Activated CD8-positive, alpha-beta memory T cell treated with anti-CD3 and anti-CD28 coated beads for 4 hours (primary cell): ENCODE measurements at regions not wholly inside any gene's neighbourhood (a gene's known extent, or its start where the extent isn't known, plus 50 kb on each side); places are given as distances from the start of the nearest gene placed in this dataset.
"Not testable (repeated sequence)": the region's sequence is repeated elsewhere in the genome, so short reads cannot be mapped to it uniquely, and the experiment has no call there.

Experiments used
- DNase-seq, 2 donors: peaks; one replicate each; pipeline ENCODE4 v3.0.0-alpha.2; 2020; ENCODE audit warnings: low read depth in 2 of 2

DNA sequence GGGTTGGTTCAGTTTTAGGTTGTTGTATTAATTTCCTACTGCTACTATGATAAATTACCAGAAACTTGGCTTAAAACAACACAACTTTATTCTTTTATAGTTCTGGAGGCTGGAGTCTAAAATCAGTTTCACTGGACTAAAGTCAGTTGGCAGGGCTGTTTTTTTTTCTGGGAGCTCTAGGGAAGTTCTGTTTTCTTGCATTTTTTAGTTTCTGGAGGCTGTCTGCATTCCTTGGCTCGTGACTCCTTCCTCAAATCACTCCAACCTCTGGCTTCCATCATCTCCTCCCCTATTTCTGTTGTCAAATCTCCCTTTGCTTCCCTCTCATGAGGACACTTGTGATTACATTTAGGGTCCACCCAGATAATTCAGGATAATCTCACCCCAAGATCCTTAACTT lies 51.3 kb upstream of the SUB1 start:
- no peak for DNase-seq

DNA sequence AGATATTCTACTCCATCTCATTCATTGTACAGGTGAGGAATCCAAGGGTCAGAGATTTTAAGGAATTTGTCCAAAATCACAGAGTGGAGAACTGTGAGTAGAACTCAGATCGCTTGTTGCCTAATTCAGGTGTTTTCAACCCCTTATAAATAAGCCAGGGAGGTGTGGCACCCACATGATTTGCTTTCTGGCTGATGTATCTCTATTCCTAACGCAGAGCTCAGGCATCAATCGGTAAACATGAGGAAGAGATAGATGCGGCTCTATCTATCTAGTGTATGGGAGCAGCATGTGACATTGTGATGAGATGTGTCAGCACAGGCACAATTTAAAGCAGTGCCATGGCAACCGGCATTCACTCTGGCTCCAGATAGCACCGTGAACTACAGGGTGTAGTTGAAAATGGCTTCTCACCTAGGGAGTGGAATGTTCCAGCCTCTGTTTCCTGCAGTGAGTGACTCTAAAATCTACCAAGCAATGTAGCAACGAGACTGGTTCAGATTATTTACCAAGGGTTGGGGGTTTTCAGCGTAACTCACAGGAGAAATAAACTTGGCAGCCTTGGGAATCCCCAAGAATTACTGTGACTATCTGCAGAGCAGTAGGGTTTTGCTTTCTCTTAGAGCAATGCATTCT lies 53.4 kb upstream of the SUB1 start:
- DNase-seq = no peak

DNA sequence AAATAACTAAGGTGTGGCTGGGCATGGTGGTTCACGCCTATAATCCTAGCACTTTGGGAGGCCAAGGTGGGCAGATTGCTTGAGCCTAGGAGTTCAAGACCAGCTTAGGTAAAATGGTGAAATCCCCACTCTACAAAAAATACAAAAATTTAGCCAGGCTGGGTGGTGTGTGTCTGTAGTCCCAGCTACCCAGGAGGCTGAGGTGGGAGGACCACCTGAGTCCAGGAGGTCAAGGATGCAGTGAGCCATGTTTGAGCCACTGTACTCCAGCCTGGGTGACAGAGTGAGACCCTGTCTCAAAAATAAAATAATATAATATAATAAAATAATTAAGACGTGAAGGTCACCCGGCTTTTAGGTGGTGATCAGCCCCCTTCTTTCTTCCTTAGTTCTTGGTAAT lies 58.0 kb upstream of the SUB1 start:
- DNase-seq = not testable (repeated sequence)

DNA sequence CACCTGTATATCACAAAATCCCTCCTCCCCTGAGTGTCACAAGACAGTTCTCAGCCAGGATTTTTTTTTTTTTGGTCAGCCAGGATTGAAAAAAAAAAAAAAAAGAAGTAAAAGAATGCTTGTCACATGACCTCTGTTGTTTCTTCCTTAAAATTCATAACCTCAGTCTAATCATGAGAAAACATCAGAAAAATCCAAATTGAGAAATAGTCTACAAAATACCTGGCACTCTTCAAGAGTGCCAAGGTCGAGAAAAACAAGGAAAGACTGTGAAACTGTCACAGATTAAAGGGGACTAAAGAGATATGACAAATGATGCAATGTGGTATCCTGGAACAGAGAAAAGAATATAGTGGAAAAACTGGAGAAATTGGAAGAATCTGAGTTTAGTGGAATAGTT lies 58.5 kb upstream of the SUB1 start:
- DNase-seq = no peak

DNA sequence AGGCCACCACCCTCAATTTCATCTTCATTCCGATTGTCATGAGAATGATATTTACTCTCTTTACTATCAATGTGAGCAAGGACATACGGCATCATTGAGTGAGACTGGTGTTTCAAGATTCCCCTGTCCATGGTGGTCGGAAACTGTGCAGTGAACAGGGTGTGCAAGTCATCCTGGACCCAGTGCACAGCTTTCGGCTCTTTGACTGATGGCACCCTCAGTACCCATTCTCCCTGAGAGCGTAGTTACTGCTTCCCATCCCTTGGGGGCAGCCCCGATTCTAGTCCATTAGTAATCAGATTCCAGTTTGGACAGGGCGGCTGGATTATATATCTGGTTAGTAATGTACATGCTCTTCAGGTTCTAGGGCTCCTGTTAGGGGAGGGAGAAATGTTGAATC lies 61.7 kb upstream of the SUB1 start:
- no peak for DNase-seq

DNA sequence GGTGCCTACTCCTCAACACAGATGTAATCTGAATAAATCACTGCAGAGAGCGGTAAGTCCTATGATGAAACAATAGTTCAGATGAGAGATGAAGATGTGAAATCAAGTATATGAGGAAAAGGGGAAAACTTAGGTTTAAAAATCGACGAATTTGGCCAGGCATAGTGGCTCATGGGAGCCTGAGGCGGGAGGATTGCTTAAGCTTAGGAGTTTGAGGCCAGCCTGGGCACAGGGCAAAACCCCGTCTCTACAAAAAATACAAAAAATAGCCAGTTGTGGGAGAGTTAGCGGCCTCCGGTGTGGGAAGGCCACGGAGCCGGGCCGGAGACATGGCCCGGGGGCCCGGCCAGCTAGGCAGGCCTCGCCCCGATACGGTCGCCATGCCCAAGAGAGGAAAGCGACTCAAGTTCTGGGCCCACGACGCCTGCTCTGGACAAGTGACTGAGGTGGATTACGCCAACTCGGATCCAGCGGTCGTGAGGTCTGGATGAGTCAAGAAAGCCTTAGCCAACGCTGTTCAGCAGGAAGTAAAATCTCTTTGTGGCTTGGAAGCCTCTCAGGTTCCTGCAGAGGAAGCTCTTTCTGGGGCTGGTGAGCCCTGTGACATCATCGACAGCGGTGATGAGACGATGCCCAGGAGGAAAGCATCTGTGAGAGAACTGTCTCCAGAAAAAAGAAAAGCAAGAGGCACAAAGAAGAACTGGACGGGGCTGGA lies 62.8 kb upstream of the SUB1 start:
- no peak for DNase-seq

DNA sequence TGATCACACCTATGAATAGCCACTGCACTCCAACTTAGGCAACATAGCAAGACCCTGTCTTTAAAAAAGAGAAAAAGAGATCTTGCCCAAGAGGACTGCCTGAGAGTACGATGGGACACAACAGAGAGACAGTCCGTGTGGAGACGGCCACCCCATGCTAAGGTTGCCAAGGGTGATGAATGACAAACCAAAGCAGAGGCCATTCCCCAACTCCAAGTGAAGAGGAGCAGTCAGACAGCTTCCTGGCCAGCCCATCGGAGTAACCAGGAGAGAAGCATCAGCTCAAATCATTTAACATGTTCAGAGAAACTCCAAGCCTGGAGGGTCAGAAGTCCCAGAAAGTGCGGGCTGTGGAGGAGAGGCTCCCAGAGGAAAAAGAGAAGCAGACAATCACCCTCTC lies 63.9 kb upstream of the SUB1 start:
- no peak for DNase-seq

DNA sequence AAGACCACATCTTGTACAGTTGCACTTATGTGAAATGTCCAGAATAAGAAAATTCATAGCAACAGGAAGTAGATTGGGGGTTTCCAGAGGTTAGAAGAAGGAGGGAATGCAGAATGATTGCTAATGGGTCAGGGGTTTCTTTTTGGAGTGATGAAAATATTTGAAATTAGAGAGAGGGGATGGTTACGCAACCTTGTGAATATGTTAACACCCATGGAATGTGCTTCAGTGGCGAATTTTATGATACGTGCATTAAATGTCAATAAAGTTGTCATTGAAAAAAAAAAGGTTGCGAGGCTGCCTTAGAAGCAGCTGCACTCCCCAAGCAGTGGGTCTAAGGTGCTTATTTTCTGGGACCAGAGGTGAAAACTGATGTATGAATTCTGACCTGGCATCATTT lies 64.4 kb upstream of the SUB1 start:
- DNase-seq = no peak

DNA sequence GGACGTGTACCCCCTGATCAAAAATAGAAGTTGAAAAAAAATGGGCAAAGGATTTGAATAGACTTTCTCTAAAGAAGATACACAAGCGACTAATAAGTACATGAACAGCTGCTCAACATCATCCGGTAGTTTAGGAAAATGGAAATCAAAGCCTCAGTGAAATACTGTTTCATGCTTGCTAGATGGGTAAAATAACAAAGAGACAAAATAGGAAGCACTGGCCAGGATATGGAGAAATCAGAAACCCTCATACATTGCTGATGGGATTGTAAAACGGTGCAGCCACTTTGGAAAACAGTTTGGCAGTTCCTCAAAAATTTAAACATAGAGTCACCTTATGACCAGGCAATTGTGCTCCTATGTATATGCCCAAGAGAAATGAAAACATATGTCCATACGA lies 65.0 kb upstream of the SUB1 start:
- DNase-seq = no peak

DNA sequence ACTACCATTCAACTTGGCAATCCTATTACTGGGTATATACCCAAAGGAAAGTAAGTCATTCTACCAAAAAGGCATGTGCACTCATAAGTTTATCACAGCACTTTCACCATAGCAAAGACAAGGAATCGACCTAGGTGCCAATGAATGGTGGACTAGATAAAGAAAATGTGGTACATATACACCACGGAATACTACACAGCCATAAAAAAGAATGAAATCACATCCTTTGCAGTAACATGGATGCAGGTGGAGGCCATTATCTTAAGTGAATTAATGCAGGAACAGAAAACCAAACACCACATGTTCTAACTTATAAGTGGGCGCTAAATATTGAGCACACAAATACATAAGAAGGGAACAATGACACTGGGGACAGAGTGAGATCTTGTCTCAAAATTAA lies 65.8 kb upstream of the SUB1 start:
- DNase-seq = no peak

DNA sequence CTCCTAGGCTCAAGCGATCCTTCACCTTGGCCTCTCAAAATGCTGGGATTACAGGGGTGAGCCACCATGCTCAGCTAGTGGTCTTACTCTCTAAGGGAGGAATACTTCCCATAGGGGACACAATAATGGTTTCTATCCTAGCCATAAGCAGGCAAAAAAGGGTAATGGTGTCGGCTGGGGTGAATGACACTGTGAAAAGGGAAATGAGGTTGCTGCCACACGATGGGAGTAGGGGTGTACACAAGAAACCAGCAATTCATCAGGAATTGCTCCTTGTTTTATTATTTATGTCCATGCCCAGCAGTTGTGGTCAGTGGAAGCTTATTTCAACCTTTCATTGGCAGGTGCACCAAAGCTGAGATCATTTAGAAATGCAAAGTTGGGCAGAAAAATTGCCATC lies 70.3 kb upstream of the ZFR start:
- no peak for DNase-seq

DNA sequence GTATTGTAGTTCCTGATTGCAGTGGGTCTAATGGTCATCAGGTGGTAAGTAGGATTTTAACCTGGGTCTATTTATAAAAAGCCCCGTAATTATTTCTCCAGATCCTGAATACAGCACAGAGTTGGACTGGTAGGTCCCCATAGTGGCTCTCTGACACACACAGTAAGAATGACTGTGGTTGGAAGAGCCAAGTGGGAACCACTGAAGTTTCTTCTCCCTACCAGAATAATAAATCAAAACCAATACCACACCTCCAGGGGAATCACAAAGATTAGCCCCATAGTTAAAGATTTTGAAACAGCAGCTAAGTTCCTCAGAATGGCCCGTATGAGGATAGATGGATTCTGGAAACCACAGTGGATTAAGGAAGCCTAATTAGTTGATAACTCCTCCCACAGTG lies 68.4 kb upstream of the ZFR start:
- DNase-seq = no peak

DNA sequence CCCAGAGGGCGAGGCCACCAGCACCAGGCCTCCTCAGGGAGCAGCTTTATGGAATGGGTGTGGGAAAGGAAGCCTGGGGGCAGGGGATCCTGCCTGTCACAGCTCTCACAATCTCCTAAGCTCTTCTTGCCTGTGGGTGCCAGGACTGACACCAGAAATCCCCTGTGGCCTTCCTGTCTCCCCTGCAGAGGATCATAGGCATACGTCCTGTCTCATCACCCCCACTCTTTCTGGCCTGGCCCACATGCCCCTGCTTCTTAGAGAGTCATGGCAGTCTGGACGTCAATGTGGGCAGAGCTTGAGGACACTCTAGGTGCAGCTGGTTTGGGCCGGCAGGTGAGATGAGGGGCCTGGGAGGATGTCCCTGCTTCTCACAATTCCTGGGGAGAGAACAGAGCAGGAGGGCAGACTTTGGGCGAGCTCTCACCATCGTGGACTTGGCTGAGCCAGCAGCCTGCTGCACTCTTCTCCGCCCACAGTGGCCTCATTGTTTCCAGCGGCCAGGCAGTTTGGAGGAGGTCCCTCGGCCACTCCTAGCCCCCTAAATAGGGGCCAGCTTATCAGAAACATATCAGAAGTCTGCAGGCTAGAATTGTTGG lies 67.3 kb upstream of the ZFR start:
- no peak for DNase-seq

DNA sequence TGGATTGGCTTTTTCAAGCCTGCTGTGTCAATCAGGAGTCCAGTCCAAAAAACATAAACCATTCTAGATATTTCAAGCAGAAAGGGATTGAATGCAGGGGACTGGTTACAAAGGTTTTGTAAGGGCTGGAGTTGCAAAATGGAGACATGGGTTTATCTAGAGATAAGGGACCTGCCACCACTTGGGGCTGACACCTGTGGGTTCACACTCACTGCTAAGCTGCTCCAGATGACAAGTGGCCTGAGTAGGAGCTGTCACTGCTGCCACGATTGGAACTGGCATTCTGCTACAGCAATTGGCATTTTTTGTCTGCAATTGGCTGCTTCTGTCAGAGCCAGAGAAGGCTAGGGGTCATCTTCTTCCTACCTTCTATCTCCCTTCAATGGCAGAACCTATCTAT lies 66.3 kb upstream of the ZFR start:
- DNase-seq = no peak

DNA sequence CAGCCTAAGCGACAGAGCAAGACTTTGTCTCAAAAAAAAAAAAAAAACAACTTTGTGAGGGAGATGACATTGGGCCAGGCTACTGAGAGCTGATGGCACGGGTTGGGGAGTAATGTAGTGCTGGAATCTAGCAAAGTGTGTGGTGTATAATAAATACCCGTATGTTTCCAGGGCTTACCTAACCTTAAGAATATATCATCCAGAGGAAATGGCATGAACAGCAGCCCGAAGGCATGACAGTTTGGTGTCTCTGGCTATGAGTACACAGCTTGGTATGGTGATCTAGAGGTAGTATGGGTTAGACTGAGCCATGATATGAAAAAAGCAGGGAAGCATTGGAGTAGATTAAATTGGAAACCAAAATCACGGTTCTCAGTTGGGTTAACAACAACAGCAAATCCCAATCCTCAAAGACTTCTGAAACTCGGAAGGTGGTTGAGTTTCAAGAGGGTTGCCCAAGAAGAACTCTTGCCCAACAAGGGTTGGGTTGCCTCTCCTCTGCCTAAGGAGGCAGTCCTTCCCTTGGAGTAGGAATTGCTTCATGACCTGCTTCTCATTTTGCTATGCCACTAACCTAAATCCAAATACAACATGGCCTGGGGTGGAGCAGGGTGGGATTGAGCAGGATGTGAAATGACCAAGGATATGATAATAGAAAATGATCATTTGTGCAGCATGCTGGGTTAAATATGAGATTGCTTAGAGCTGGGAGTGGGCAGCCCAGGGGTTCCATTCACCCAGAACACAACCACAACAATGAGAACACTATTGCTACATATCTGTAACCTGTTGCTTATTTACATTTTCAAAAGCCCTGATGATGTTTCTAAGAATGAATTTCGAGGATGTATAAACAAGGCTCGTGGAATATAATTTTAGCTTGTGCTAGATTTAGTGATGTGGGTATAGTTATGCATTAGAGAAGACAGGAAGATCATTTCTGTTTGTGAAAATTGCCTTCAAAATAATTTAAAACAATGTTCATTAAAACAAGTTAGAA lies 64.6 kb upstream of the ZFR start:
- DNase-seq = no peak

DNA sequence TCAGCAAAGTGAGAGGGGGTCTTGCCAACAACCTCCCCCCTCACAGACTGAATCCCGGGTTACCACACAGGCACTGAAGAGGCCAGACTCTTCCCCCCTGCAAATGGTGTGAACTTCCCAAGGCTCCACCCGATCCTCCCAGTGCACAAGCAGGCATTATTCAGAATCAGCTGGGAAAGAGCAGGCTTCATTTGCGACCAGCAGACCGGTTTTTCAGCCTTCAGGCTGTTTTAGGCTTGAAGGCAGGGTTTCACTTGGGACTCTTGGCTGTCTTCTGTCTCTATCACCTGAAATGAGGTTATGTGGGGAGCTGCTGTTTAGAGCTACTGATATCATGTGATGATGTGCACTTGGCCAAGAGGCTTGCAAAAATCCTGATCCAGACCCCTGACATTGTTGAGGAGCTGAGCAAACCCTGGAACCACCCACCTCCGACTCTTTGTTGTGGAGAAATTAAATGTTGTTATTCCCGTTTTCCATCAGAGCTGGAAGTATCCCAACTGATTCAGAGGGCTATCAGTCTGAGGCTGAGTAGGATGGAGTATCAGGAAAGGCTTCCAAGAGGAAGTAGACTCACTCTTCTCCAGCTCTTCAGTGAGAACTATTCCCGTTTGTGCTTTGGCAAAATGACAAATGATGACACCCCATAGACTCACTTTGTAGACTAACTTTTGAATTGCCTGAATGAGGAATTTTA lies 63.3 kb upstream of the ZFR start:
- no peak for DNase-seq

DNA sequence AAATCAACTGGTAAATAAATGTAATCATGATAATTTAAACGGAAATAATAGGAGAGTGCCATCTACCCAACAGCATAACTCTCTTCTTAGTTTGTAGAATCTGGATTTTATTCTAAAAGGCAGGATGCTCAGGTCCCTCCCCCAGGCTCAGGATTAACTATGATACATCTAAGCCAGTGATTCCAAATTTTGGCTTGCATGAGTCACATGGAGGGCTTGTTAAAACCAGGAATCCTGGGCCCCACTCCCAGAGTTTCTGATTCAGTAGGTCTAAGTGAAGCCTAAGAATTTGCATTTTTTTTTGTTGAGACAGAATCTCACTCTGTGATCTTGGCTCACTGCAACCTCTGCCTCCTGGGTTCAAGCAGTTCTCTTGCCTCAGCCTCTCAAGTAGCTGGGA lies 62.3 kb upstream of the ZFR start:
- DNase-seq = no peak

DNA sequence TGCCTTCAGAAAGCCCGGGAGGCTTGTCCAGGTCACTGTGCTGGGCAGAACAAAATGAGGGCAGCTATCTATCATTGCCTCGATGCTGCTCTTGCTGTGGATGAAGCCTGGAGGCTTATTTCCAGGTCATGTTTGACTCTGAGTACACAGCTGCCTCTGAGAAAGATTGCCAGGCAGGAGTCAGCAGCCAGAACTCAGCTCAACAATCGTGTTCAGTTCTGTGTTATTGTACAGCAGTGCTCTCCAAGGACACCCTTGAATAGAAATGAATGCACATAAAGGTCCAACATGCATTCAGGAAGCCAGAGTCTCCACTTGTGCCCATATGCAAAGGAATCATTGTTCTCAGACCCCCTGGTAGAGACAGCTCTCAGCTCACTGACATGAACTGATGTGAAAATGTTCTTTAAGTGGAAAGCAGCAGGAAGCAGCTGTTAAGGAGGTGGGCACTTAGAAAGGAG lies 61.7 kb upstream of the ZFR start:
- no peak for DNase-seq

DNA sequence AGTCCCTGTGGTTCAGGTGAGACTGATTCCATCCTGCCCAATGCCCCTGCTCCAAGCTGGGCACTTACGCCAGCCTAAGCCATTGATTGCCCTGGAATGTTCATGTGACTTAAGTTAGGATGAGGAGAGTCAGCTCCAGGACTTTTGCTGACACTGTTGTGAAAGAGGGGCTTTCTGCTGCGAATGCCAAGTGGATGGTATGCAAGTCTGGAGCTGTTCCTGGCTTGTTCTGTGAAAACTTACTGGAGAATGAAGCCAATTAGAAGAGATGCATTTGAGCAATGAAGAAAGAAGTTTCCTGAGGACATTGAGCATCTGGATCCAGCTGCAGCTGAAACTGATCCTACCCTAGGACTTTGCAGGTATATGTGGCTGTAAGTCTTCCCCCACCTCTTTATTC lies 61.2 kb upstream of the ZFR start:
- DNase-seq = no peak

DNA sequence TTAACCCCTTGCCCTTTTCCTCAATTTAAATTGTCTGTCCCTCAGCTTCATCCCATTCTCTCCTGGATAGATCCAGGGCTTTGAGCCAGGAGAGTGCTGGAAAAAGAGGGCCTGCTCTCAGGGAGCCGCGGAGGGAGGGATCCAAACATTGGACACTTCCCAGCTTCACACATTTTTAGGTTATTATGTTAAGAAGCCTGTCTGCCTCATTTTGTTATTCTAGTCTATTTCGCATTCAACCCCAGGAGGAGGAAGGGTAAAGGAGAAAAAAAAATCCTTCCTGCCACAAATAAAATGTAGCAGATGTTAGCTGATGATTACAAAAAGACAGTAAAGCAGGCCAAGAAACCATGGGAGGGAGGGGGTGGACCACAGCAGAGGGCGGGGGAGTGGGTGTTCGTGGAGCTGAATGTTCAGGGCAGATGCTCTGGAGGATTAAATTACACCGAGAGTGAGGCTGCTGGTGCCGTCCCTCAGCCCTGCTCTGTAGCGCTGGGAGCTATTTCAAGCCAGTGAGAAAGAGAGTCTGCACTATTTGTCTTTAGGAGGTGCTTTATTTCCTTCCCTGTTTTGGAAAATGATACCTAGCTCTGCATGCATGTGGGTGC lies 60.6 kb upstream of the ZFR start:
- no peak for DNase-seq

DNA sequence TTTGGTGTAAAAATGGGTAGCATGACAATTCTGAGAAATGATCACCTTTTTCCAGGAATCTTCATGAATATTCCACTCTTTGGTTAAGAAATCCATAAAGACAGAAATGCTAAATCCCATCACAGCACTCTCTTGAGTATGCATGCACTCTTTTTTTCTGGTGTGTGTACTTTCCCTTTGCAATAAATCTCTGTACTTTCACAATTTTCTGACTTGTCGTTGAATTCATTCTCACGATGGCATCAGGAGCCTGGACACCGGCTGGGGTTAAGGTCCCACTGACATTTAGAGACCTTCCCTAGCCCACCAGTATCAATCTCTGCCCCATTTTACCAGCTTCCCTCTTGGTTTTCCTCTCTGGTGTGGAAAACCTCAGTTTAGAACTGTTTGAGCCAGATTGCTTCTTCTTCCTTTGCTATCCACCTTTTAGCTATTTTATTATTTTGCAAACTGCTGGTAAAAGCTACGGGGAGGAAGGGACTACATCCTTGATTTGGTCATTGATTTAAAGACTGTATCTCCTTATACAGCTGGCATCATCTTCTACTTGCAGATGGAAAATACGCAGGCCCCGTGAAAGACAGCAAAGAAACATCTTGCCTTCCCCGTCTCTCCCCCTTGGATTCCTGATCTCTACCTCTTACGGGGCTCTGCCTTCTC lies 59.9 kb upstream of the ZFR start:
- DNase-seq = no peak
